ENCODE measurements at regions not wholly inside any gene's neighbourhood (a gene's known extent, or its start where the extent isn't known, plus 50 kb on each side); places are given as distances from the start of the nearest gene placed in this dataset.
"Not testable (repeated sequence)": the region's sequence is repeated elsewhere in the genome, so short reads cannot be mapped to it uniquely, and the experiment has no call there.

- no peak for DNase-seq (ENCODE audit: low read depth)
Measured at GRCh38 chr14:34093883-34094282, 143.0 kb upstream of the EGLN3 start.

- no peak for DNase-seq (ENCODE audit: low read depth)
Measured at GRCh38 chr14:34090451-34090850, 139.6 kb upstream of the EGLN3 start.

- no peak for DNase-seq (ENCODE audit: low read depth)
Measured at GRCh38 chr14:34088914-34089313, 138.0 kb upstream of the EGLN3 start.

- DNase-seq (ENCODE audit: low read depth) = no peak
Measured at GRCh38 chr14:34087571-34087970, 136.7 kb upstream of the EGLN3 start.

GRCh38 chr14:34086223-34086757, 135.4 kb upstream of the EGLN3 start:
- no peak for DNase-seq (ENCODE audit: low read depth)

- no peak for DNase-seq (ENCODE audit: low read depth)
Measured at GRCh38 chr14:34085695-34086094, 134.8 kb upstream of the EGLN3 start.

GRCh38 chr14:34081576-34082136, 130.8 kb upstream of the EGLN3 start:
- no peak for DNase-seq (ENCODE audit: low read depth)

GRCh38 chr14:34081101-34081575, 130.3 kb upstream of the EGLN3 start:
- DNase-seq (ENCODE audit: low read depth) = no peak

- not testable (repeated sequence) for DNase-seq (ENCODE audit: low read depth)
Measured at GRCh38 chr14:34079643-34080042, 128.8 kb upstream of the EGLN3 start.

GRCh38 chr14:34078117-34078743, 127.4 kb upstream of the EGLN3 start:
- peak; percentile 11 for DNase-seq (ENCODE audit: low read depth)

GRCh38 chr14:34075826-34076225, 125.0 kb upstream of the EGLN3 start:
- DNase-seq (ENCODE audit: low read depth) = no peak

GRCh38 chr14:34075042-34075744, 124.3 kb upstream of the EGLN3 start:
- no peak for DNase-seq (ENCODE audit: low read depth)

GRCh38 chr14:34072921-34073320, 122.0 kb upstream of the EGLN3 start:
- DNase-seq (ENCODE audit: low read depth) = no peak

- DNase-seq (ENCODE audit: low read depth) = no peak
Measured at GRCh38 chr14:34072401-34072800, 121.5 kb upstream of the EGLN3 start.

GRCh38 chr14:34070917-34071407, 120.1 kb upstream of the EGLN3 start:
- no peak for DNase-seq (ENCODE audit: low read depth)

- no peak for DNase-seq (ENCODE audit: low read depth)
Measured at GRCh38 chr14:34069854-34070582, 119.1 kb upstream of the EGLN3 start.

GRCh38 chr14:34067587-34067986, 116.7 kb upstream of the EGLN3 start:
- DNase-seq (ENCODE audit: low read depth) = no peak

- no peak for DNase-seq (ENCODE audit: low read depth)
Measured at GRCh38 chr14:34065690-34066391, 115.0 kb upstream of the EGLN3 start.

GRCh38 chr14:34065236-34065635, 114.4 kb upstream of the EGLN3 start:
- DNase-seq (ENCODE audit: low read depth) = no peak

GRCh38 chr14:34064349-34064748, 113.5 kb upstream of the EGLN3 start:
- peak; percentile 34 for DNase-seq (ENCODE audit: low read depth)

GRCh38 chr14:34063470-34064164, 112.7 kb upstream of the EGLN3 start:
- no peak for DNase-seq (ENCODE audit: low read depth)
